GM19238 (cell line): ENCODE measurements at regions not wholly inside any gene's neighbourhood (a gene's known extent, or its start where the extent isn't known, plus 50 kb on each side); places are given as distances from the start of the nearest gene placed in this dataset.
"Not testable (repeated sequence)": the region's sequence is repeated elsewhere in the genome, so short reads cannot be mapped to it uniquely, and the experiment has no call there.

Source experiments
- DNase-seq: peaks from one replicate; pipeline ENCODE4 v3.0.0; 2011; ENCODE audit warnings: low spot score; ENCODE audit not compliant: insufficient read length

- no peak for DNase-seq
Measured at GRCh38 chr22:42217752-42218280, 52.6 kb downstream of the TCF20 start.

- peak; percentile 16 for DNase-seq
Measured at GRCh38 chr22:42217019-42217751, 53.3 kb downstream of the TCF20 start.

- no peak for DNase-seq
Measured at GRCh38 chr22:42214633-42215415, 55.6 kb downstream of the TCF20 start.

GRCh38 chr22:42208362-42208761, 62.1 kb downstream of the TCF20 start:
- no peak for DNase-seq

GRCh38 chr22:42207918-42208317, 62.5 kb downstream of the TCF20 start:
- DNase-seq: no peak

- DNase-seq: no peak
Measured at GRCh38 chr22:42203609-42204008, 66.8 kb downstream of the TCF20 start.

GRCh38 chr22:42202669-42203068, 67.8 kb downstream of the TCF20 start:
- no peak for DNase-seq

- no peak for DNase-seq
Measured at GRCh38 chr22:42202048-42202447, 68.4 kb downstream of the TCF20 start.

GRCh38 chr22:42199025-42199424, 68.4 kb upstream of the CYP2D6 start:
- DNase-seq: no peak

GRCh38 chr22:42198226-42198625, 67.6 kb upstream of the CYP2D6 start:
- no peak for DNase-seq

- no peak for DNase-seq
Measured at GRCh38 chr22:42196454-42196853, 65.8 kb upstream of the CYP2D6 start.

- no peak for DNase-seq
Measured at GRCh38 chr22:42194953-42195352, 64.3 kb upstream of the CYP2D6 start.

- no peak for DNase-seq
Measured at GRCh38 chr22:42194104-42194851, 63.7 kb upstream of the CYP2D6 start.

GRCh38 chr22:42192547-42192946, 61.9 kb upstream of the CYP2D6 start:
- DNase-seq: no peak

GRCh38 chr22:42190274-42190673, 59.7 kb upstream of the CYP2D6 start:
- DNase-seq: no peak

GRCh38 chr22:42189761-42190160, 59.2 kb upstream of the CYP2D6 start:
- no peak for DNase-seq

- DNase-seq: no peak
Measured at GRCh38 chr22:42188808-42189447, 58.3 kb upstream of the CYP2D6 start.

- DNase-seq: no peak
Measured at GRCh38 chr22:42187646-42188045, 57.0 kb upstream of the CYP2D6 start.

- no peak for DNase-seq
Measured at GRCh38 chr22:42185915-42186439, 55.4 kb upstream of the CYP2D6 start.

GRCh38 chr22:42184852-42185251, 54.2 kb upstream of the CYP2D6 start:
- no peak for DNase-seq

- DNase-seq: not testable (repeated sequence)
Measured at GRCh38 chr22:42183461-42184059, 53.0 kb upstream of the CYP2D6 start.
